ENCODE measurements at regions not wholly inside any gene's neighbourhood (a gene's known extent, or its start where the extent isn't known, plus 50 kb on each side); places are given as distances from the start of the nearest gene placed in this dataset.
"Not testable (repeated sequence)": the region's sequence is repeated elsewhere in the genome, so short reads cannot be mapped to it uniquely, and the experiment has no call there.

- not testable (repeated sequence) for DNase-seq (ENCODE audit: low spot score)
These were observed 190.7 kb upstream of the VIPR2 start for GRCh38 chr7:159335181-159335926.

DNA sequence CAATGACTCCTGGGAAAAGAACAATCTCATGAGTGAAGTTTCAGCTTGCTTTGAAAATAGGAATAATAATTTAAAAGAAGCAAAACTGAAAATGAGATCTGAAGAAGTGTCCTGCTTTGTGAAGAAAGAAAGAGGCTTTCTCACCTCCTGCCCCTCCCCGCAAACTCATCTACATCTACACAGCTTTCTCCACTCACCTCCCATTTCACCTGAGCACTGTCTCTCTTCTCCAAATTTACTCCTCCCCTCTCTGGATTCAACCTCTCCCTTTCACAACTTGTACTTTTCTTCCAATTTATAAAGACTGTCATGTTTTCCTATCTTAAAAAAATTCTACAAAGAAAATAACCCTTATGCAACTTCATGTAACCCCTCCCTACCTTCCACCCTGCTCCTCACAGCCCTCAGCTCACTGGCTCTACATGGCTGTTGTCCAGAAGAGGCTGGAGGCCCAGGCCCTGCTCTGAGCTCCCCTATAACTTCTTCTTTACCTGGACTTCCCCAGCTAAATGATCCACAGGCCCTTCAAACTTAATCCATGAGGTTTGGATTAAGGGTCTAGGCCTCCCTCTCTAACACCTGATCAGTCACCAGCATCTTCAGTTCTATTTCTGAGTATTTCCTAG lies 188.3 kb upstream of the VIPR2 start:
- DNase-seq (ENCODE audit: low spot score) = not testable (repeated sequence)

DNA sequence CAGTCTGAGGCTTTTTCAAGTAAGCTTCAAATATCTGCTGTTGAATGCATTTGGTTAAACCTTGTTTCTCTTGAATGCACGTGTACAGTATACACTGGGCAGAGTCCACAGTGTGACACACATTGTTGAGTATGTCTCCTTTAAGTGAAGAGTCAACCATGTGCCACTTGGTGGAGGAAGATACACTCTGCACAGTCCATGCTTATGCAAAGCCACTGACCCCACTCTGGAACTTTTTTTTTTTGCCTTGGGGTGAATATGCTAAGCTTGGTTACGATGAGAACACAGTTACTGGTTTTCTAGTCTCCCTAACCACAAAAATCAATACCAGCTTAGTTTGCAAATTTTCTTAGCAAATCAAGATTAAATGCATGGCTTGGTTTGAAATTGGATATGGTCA lies 186.8 kb upstream of the VIPR2 start:
- no peak for DNase-seq (ENCODE audit: low spot score)

DNA sequence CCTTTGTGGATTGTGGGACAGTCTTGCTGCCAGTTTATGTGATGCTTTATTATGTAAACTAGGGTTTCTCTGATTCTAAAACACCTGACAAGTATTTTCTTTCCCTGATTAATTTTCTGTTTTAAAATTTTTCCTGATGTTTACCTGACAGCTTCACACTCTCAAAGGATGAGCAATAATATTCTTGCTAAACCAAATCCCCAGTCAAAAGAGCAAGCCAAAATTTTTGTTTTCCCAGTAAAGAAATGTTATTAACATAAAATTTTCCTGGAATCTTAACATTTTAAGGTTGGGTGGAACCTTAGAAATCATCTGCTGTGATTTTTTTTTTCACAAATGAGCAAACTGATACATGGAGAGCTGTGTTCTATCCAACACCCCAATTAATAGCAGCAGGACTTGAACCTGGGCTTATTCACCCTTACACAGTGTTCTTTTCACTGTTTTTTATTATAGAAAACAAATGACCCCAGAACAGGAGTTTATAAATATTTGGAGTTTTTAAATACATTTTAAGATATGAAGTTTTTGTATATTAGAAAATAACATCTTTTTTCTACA lies 185.2 kb upstream of the VIPR2 start:
- DNase-seq (ENCODE audit: low spot score) = no peak

DNA sequence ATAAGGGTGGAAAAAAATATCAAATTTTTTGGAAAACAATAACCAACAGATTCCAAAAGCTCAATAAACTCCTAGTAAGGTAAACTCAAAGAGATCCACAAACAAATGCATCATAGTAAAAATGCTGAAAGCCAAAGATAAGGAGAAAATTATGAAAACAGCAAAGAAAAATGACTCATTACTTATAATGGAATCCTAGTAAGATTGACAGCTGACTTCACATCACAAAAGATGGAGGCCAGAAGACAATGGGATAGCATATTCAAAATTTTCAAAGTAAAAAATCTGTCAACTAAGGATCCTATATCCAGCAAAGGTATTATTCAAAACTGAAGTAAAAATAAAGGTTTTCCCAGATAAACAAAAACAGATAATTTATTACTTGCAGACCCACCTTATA lies 183.4 kb upstream of the VIPR2 start:
- no peak for DNase-seq (ENCODE audit: low spot score)

DNA sequence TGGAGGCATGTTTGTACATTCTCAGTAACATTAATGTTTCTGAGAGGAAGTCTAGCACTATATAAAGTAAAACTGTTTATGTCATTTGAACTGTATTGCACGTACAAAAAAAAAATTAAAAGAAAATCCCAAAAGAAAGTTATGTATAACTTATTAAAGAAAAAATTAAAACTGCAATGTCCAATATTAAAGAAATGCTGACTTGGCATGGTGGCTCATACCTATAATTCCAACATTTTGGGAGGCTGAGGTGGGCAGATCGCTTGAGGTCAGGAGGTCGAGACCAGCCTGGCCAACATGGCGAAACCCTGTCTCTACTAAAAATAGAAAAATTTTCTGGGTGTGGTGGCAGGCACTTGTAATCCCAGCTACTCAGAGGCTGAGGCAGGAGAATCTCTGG lies 178.7 kb upstream of the VIPR2 start:
- DNase-seq (ENCODE audit: low spot score) = no peak

- no peak for DNase-seq (ENCODE audit: low spot score)
These were observed 176.6 kb upstream of the VIPR2 start for GRCh38 chr7:159321278-159321677.

GRCh38 chr7:159318682-159319351 lies 174.2 kb upstream of the VIPR2 start:
- DNase-seq (ENCODE audit: low spot score) = no peak

DNA sequence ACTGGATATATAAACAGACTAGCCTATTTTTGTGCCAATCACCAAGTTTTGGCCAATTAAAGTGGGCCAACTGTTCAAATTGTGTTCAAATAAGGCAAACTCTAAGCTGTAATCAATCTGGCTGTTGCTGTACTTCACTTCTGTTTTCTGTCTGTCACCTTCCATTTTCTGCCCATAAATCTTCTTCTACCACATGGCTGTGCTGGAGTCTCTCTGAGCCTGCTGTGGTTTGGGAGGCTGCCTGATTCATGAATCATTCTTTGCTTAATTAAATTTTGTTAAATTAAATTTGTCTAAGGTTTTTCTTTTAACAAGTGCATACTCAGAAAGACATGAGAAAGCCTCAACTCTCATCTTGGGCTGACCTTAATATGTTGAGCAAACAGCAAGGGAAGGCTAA lies 172.6 kb upstream of the VIPR2 start:
- no peak for DNase-seq (ENCODE audit: low spot score)

DNA sequence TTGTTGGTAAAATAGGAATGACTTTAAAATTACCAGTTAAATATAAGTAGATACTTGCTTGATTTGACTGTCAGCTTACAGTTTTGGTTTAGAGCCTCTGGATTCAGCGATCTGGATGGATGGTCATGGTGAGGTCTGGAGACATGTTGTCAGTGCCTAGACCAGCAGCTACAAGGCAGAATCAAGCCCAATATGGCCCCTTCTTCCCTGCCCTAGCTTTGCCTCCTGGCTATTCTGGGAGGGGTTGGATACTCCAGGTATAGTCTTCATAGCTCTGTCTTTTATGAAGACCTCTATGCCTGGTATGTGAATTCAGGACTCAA lies 166.5 kb upstream of the VIPR2 start:
- DNase-seq (ENCODE audit: low spot score) = no peak

DNA sequence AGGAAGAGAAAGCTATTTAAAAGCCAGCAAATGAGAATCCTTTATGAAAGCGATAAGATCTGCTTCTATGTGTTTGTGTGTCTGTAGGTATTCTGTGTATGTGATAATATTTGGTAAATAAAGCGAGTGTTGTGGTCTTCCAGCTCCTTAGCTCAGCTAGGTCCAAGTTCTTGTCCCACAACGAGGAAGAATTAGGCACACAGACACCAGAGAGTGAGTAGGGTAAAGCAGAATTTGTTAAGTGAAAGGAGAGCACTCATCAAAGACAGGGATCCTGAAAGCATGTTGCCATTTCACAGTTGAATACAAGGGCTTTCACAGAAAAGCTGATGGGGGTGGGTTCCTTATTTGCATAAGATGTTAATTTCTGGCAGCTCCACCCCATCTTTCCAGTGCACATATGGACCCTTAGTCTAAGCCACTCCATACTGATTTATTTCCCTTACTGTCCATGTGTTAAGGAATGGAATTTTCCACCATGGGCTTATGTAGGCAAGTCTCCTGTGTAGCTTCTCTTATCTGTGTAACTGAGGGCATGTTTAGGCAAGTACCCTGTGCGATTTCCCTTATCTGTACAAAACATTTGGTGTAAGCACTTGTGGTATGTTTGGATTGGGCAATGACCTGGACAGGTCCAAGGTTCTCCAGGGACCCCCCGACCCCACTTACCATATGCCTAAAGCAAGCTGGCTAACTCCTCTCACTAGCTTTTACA lies 165.9 kb upstream of the VIPR2 start:
- DNase-seq (ENCODE audit: low spot score) = no peak

- not testable (repeated sequence) for DNase-seq (ENCODE audit: low spot score)
These were observed 164.5 kb upstream of the VIPR2 start for GRCh38 chr7:159309214-159309613.

- no peak for DNase-seq (ENCODE audit: low spot score)
These were observed 161.3 kb upstream of the VIPR2 start for GRCh38 chr7:159306012-159306411.

GRCh38 chr7:159305185-159305584 lies 160.5 kb upstream of the VIPR2 start:
- DNase-seq (ENCODE audit: low spot score) = not testable (repeated sequence)

DNA sequence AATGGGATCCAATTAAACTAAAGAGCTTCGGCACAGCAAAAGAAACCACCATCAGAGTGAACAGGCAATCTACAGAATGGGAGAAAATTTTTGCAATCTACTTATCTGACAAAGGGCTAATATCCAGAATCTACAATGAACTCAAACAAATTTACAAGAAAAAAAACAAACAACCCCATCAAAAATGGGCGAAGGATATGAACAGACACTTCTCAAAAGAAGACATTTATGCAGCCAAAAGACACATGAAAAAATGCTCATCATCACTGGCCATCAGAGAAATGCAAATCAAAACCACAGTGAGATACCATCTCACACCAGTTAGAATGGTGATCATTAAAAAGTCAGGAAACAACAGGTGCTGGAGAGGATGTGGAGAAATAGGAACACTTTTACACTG lies 158.8 kb upstream of the VIPR2 start:
- DNase-seq (ENCODE audit: low spot score) = not testable (repeated sequence)

- DNase-seq (ENCODE audit: low spot score) = no peak
These were observed 151.5 kb upstream of the VIPR2 start for GRCh38 chr7:159296093-159296681.

GRCh38 chr7:159286487-159286886 lies 141.8 kb upstream of the VIPR2 start:
- DNase-seq (ENCODE audit: low spot score) = not testable (repeated sequence)

DNA sequence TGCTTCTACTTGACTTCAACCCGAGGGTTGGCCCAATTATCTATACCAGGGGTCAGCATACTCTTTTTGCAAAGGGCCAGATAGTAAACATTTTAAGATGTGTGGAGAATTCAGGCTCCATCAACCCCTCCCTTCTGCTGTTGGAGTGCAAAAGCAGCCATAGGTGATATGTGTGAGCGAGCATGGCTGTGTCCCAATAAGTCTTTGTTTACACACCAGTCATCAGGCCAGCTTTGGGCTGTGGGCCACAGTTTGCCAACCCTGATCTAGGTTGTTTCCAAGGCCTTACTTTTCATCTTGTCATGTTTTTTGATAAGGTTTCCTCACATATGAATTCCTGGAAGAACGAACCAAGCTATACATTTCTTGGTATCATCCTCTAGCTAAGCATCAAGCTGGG lies 136.9 kb upstream of the VIPR2 start:
- DNase-seq (ENCODE audit: low spot score) = no peak

DNA sequence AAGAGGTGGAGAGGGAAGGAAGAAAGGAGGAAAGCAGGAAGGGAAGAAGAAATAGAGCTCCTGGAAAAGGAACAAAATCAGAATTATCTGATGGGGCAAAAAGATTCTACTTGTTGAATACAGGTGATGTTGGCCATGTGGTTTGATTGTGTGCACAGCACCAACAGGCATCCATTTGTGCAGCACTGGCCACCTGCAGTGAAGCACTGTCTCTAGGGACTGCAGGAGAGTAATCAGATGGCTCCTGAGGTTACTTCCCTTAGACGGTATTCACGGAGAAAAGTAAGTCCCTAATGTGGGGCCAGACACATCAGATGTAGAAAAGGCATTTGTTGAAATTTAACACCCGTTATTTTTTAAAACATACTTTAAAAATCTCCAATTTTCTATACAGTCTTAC lies 135.3 kb upstream of the VIPR2 start:
- no peak for DNase-seq (ENCODE audit: low spot score)

GRCh38 chr7:159272739-159273138 lies 128.1 kb upstream of the VIPR2 start:
- DNase-seq (ENCODE audit: low spot score) = no peak

GRCh38 chr7:159271781-159272180 lies 127.1 kb upstream of the VIPR2 start:
- DNase-seq (ENCODE audit: low spot score) = no peak

GRCh38 chr7:159269745-159270144 lies 125.1 kb upstream of the VIPR2 start:
- DNase-seq (ENCODE audit: low spot score) = no peak
